CD14-positive monocyte (primary cell): ENCODE measurements at regions not wholly inside any gene's neighbourhood (a gene's known extent, or its start where the extent isn't known, plus 50 kb on each side); places are given as distances from the start of the nearest gene placed in this dataset.

ENCODE experiments used
- DNase-seq, 3 donors: peaks; one replicate each; pipeline ENCODE4 v3.0.0-alpha.2; 2011 to 2022
- H2AFZ ChIP-seq: 2 replicates; pipeline ENCODE4 v1.6.0; 2012; ENCODE audit warnings: mild to moderate bottlenecking, low read depth, low read length, inconsistent platforms; ENCODE audit not compliant: insufficient read depth, poor library complexity, severe bottlenecking
- H3K27ac ChIP-seq, 2 donors: 1 replicate in 1 of 2; 2 replicates in 1 of 2; pipeline ENCODE4 v1.5.1; 2012 to 2013; ENCODE audit warnings: low read length in 2 of 2, control low read depth in 1 of 2, inconsistent platforms in 1 of 2, low read depth in 1 of 2, mild to moderate bottlenecking in 1 of 2
- H3K27me3 ChIP-seq, 2 donors: one replicate each; pipeline versions ENCODE4 v1.6.0 to v1.6.1; 2011 to 2013; ENCODE audit warnings: low read length in 2 of 2; ENCODE audit not compliant: control insufficient read depth in 2 of 2, insufficient read depth in 2 of 2
- H3K36me3 ChIP-seq, 2 donors: replicated peaks in 1 of 2; 1 replicate in 1 of 2; 2 replicates in 1 of 2; pipeline versions ENCODE4 v1.5.1 to v1.6.1; 2012 to 2013; ENCODE audit warnings: low read length in 2 of 2, control low read depth in 1 of 2, inconsistent platforms in 1 of 2, mild to moderate bottlenecking in 1 of 2; ENCODE audit not compliant: insufficient read depth in 2 of 2, control insufficient read depth in 1 of 2
- H3K4me1 ChIP-seq, 2 donors: 1 replicate in 1 of 2; 2 replicates in 1 of 2; pipeline versions ENCODE4 v1.5.1 to v1.6.1; 2012 to 2013; ENCODE audit warnings: low read length in 2 of 2, control low read depth in 1 of 2, inconsistent platforms in 1 of 2, mild to moderate bottlenecking in 1 of 2, moderate library complexity in 1 of 2; ENCODE audit not compliant: insufficient read depth in 2 of 2, control insufficient read depth in 1 of 2
- H3K4me2 ChIP-seq: replicated peaks from 2 replicates; pipeline ENCODE3; 2012; ENCODE audit warnings: low read length, moderate library complexity, mild to moderate bottlenecking; ENCODE audit not compliant: poor library complexity, severe bottlenecking; ENCODE audit errors: extremely low read depth
- H3K4me3 ChIP-seq, 3 experiments: fragments of 200-600 bp in 1 of 3; sonication (generic) in 1 of 3; replicated peaks in 1 of 3; 1 replicate in 2 of 3; 2 replicates in 1 of 3; pipeline ENCODE4 v1.5.1; 2011 to 2013; ENCODE audit warnings: low read length in 3 of 3, mild to moderate bottlenecking in 3 of 3, control low read depth in 2 of 3, low read depth in 2 of 3, inconsistent platforms in 1 of 3, moderate library complexity in 1 of 3
- H3K79me2 ChIP-seq: 2 replicates; pipeline ENCODE4 v1.6.0; 2012; ENCODE audit warnings: mild to moderate bottlenecking, control low read depth, inconsistent platforms, low read length, moderate library complexity; ENCODE audit not compliant: insufficient read depth
- H3K9ac ChIP-seq: 2 replicates; pipeline ENCODE4 v1.6.0; 2017; ENCODE audit warnings: low read length, mild to moderate bottlenecking; ENCODE audit not compliant: insufficient read depth, poor library complexity, severe bottlenecking
- H3K9me3 ChIP-seq, 2 donors: replicated peaks in 1 of 2; 1 replicate in 1 of 2; 2 replicates in 1 of 2; pipeline versions ENCODE4 v1.5.1 to v1.6.1; 2012 to 2013; ENCODE audit warnings: low read length in 2 of 2, control low read depth in 1 of 2; ENCODE audit not compliant: control insufficient read depth in 1 of 2, insufficient read depth in 1 of 2
- H4K20me1 ChIP-seq: 2 replicates; pipeline ENCODE4 v1.6.0; 2012; ENCODE audit warnings: mild to moderate bottlenecking, low read length, control low read depth, moderate library complexity; ENCODE audit not compliant: insufficient read depth
- H3K27ac Mint-ChIP-seq, 7 donors: one replicate each; pipeline ENCODE4 v1.8.0; 2020; ENCODE audit warnings: mild to moderate bottlenecking in 7 of 7, mixed read lengths in 7 of 7, moderate library complexity in 6 of 7, inconsistent platforms in 2 of 7
- H3K27me3 Mint-ChIP-seq, 3 donors: one replicate each; pipeline ENCODE4 v1.8.0; 2021 to 2022; ENCODE audit warnings: low read depth in 3 of 3, mild to moderate bottlenecking in 3 of 3, mixed read lengths in 3 of 3, moderate library complexity in 3 of 3, inconsistent platforms in 1 of 3
- H3K36me3 Mint-ChIP-seq, 2 donors: one replicate each; pipeline ENCODE4 v1.8.0; 2020; ENCODE audit warnings: mixed read lengths in 2 of 2, inconsistent platforms in 1 of 2, mild to moderate bottlenecking in 1 of 2
- H3K4me1 Mint-ChIP-seq: one replicate; pipeline ENCODE4 v1.8.0; 2020; ENCODE audit warnings: mild to moderate bottlenecking, mixed read lengths
- H3K4me3 Mint-ChIP-seq, 2 donors: one replicate each; pipeline ENCODE4 v1.8.0; 2020; ENCODE audit warnings: mild to moderate bottlenecking in 2 of 2, mixed read lengths in 2 of 2, moderate library complexity in 1 of 2
- H3K9me3 Mint-ChIP-seq, 7 donors: one replicate each; pipeline ENCODE4 v1.8.0; 2020 to 2022; ENCODE audit warnings: mixed read lengths in 7 of 7, mild to moderate bottlenecking in 6 of 7, moderate library complexity in 6 of 7, inconsistent platforms in 2 of 7
- WGBS: methylation state at CpG from one replicate; pipeline ENCODE4 v1.1.5; 2013; ENCODE audit warnings: missing lambda C conversion rate; ENCODE audit not compliant: insufficient coverage; 5-methylcytosine and 5-hydroxymethylcytosine counted together
- intact Hi-C, 2 donors: fragments of 100-400 bp; cut with micrococcal nuclease; formaldehyde crosslinking; loops; one replicate each; pipeline versions ENCODE4 v1.15.0 to v1.15.1; 2023
- TF ChIP-seq, protein P1 (sequence below): fragments of 200-600 bp; IDR thresholded peaks from one replicate; pipeline ENCODE4 v1.8.0; 2022; ENCODE audit warnings: antibody characterized with exemption, mild to moderate bottlenecking

DNA sequence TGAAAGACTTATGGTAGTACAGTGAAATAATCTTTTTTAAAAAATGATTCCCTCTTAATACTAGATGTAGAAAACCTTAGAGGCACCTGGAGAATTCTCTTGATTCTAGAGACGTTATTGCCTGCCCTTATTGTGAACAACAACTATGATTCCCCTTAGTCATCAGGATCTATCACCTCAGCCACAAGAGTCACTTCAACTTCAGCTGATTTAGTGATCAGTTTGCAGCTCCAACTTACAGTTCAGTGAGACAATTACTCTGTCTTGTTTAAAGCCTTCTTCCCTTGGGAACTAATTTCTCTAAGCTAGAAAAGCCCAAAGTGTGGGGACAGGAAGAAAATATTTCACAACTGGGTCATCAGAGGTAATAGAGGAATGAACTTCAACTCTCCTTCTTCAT is 254.3 kb upstream of the SLITRK1 start:
- H3K9ac ChIP-seq, result no peak overlapping the region
- Mint-ChIP-seq H3K36me3 (no peaks in the 10 kb centered on the region), H3K9me3 (no peaks in the 10 kb centered on the region), H3K27ac (no peak overlapping the region), H3K4me3 (no peak overlapping the region), H3K27me3 (no peaks in the 10 kb centered on the region), H3K4me1 (peaks cover 11% of the 10 kb centered on the region)
- H3K4me1 ChIP-seq, result peaks cover 6 to 8% of the 10 kb centered on the region in 2 donors
- H3K27me3 ChIP-seq, result no peaks in the 10 kb centered on the region
- no peaks in the 10 kb centered on the region for H4K20me1 ChIP-seq
- peak overlapping the region in 1 of 2 donors; percentile 52 for H3K27ac ChIP-seq
- 17% methylated on average over 1 of the region's 1 CpG for WGBS
- peak overlapping the region; percentile 64 for H3K4me2 ChIP-seq
- TF ChIP-seq, protein P1, sequence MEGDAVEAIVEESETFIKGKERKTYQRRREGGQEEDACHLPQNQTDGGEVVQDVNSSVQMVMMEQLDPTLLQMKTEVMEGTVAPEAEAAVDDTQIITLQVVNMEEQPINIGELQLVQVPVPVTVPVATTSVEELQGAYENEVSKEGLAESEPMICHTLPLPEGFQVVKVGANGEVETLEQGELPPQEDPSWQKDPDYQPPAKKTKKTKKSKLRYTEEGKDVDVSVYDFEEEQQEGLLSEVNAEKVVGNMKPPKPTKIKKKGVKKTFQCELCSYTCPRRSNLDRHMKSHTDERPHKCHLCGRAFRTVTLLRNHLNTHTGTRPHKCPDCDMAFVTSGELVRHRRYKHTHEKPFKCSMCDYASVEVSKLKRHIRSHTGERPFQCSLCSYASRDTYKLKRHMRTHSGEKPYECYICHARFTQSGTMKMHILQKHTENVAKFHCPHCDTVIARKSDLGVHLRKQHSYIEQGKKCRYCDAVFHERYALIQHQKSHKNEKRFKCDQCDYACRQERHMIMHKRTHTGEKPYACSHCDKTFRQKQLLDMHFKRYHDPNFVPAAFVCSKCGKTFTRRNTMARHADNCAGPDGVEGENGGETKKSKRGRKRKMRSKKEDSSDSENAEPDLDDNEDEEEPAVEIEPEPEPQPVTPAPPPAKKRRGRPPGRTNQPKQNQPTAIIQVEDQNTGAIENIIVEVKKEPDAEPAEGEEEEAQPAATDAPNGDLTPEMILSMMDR, result no peak
- intact Hi-C loops, result no loop called here
- no peaks in the 10 kb centered on the region for H3K9me3 ChIP-seq
- H2AFZ ChIP-seq, result no peak overlapping the region
- H3K79me2 ChIP-seq, result no peaks in the 10 kb centered on the region
- no peaks in the 10 kb centered on the region for H3K36me3 ChIP-seq
- peak overlapping the region in 1 of 3 experiments; percentile 36 for H3K4me3 ChIP-seq
- DNase-seq, result no peak

DNA sequence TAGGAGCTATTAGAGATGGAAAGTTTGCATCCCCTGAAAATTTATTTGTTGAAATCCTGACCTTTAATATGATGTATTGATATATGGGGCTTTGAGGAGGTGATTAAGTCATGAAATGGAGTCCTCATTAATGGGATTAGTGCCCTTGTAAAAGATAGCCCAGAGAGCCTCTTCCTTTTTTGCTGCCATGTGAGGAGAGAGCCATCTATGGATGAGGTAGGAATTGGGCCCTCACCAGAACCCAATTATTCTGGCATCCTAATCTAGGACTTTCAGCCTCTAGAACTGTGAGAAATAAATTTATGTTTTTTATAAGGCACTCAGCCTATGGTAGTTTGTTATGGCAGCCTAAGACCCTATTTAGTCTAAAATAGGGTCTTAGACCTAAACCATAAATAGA is 250.2 kb upstream of the SLITRK1 start:
- H3K4me3 ChIP-seq, result no peak overlapping the region
- TF ChIP-seq, protein P1, result no peak
- H3K36me3 Mint-ChIP-seq, result no peaks in the 10 kb centered on the region
- H3K9ac ChIP-seq, result no peak overlapping the region
- H3K4me1 ChIP-seq, result peaks cover 6 to 8% of the 10 kb centered on the region in 2 donors
- H3K4me1 Mint-ChIP-seq, result peaks cover 10% of the 10 kb centered on the region
- no peaks in the 10 kb centered on the region for H3K9me3 ChIP-seq
- no peak overlapping the region for H3K27ac Mint-ChIP-seq
- H3K4me3 Mint-ChIP-seq, result no peak overlapping the region
- H2AFZ ChIP-seq, result no peak overlapping the region
- H3K27me3 ChIP-seq, result no peaks in the 10 kb centered on the region
- no peaks in the 10 kb centered on the region for H3K36me3 ChIP-seq
- H3K9me3 Mint-ChIP-seq, result peaks cover 0 to 2% (median 0%) of the 10 kb centered on the region in 7 donors
- no peaks in the 10 kb centered on the region for H3K27me3 Mint-ChIP-seq
- H3K4me2 ChIP-seq, result no peak overlapping the region
- no peak overlapping the region for H3K27ac ChIP-seq
- no peaks in the 10 kb centered on the region for H3K79me2 ChIP-seq
- no peaks in the 10 kb centered on the region for H4K20me1 ChIP-seq
- DNase-seq, result no peak
- intact Hi-C loops, result no loop called here
